ENCODE measurements at regions not wholly inside any gene's neighbourhood (a gene's known extent, or its start where the extent isn't known, plus 50 kb on each side); places are given as distances from the start of the nearest gene placed in this dataset.

DNA sequence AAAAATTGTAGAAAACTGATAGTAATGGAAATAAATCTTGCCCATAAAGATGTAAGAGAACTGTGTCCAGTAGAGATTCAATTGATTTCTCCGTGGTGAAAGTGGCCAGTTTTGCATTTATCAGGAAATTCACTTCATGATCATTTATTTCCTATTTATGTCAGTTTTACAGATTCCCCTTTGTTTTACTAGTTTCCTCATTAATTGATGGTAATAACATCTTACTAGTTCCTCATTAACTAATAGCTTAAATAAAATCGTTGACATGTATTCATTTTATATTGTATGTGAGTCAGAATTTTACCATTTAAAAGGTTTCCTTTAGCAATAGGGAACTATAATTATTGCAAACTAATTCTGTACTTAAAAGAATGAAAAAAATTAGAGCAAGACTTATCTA lies 99.8 kb upstream of the ADGRF1 start:
- Mint-ChIP-seq H3K27ac (no peak overlapping the region), H3K27me3 (no peaks in the 10 kb centered on the region), H3K36me3 (no peaks in the 10 kb centered on the region), H3K9me3 (peaks cover 0 to 2% (median 0%) of the 10 kb centered on the region in 8 donors), H3K4me3 (no peak overlapping the region), H3K4me1 (no peaks in the 10 kb centered on the region)
- no peak for DNase-seq
- CTCF ChIA-PET (ENCODE audit: partially characterized antibody), result no interaction called here
- Histone ChIP-seq H3K4me1 (ENCODE audit: insufficient read depth, low read length) (no peaks in the 10 kb centered on the region), H3K27me3 (ENCODE audit: insufficient read depth, low read length) (no peaks in the 10 kb centered on the region), H3K4me3 (ENCODE audit: low read length in 2 of 2) (no peak overlapping the region), H3K36me3 (ENCODE audit: insufficient read depth, low read length) (no peaks in the 10 kb centered on the region), H3K9me3 (ENCODE audit: control insufficient read depth in 1 of 2, low read length in 2 of 2) (no peaks in the 10 kb centered on the region), H3K27ac (ENCODE audit: low read depth, low read length) (no peak overlapping the region)
- POLR2A ChIA-PET (ENCODE audit: partially characterized antibody), result no interaction called here
- intact Hi-C loops (cut with micrococcal nuclease), result no loop called here

DNA sequence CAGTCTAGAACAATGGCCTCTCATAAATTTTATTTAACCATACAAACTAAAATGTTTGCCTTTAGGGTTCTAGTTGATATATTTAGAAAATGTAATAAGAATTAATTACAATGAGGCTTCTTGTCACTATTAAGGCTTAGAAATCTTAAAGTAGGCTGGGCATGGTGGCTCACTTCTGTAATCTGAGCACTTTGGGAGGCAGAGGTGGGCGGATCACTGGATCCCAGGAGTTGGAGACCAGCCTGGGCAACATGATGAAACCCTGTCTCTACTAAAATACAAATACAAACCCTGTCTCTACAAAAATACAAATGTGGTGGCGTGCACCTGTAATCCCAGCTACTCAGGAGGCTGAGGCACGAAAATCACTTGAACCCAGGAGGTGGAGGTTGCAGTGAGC lies 99.0 kb upstream of the ADGRF1 start:
- Mint-ChIP-seq H3K36me3 (no peaks in the 10 kb centered on the region), H3K4me3 (no peak overlapping the region), H3K4me1 (no peaks in the 10 kb centered on the region), H3K9me3 (peaks cover 0 to 2% (median 0%) of the 10 kb centered on the region in 8 donors), H3K27ac (no peak overlapping the region), H3K27me3 (no peaks in the 10 kb centered on the region)
- POLR2A ChIA-PET (ENCODE audit: partially characterized antibody), result no interaction called here
- Histone ChIP-seq H3K27me3 (ENCODE audit: insufficient read depth, low read length) (no peaks in the 10 kb centered on the region), H3K36me3 (ENCODE audit: insufficient read depth, low read length) (no peaks in the 10 kb centered on the region), H3K9me3 (ENCODE audit: control insufficient read depth in 1 of 2, low read length in 2 of 2) (no peaks in the 10 kb centered on the region), H3K4me1 (ENCODE audit: insufficient read depth, low read length) (no peaks in the 10 kb centered on the region), H3K4me3 (ENCODE audit: low read length in 2 of 2) (no peak overlapping the region), H3K27ac (ENCODE audit: low read depth, low read length) (no peak overlapping the region)
- intact Hi-C loops (cut with micrococcal nuclease), result no loop called here
- CTCF ChIA-PET (ENCODE audit: partially characterized antibody), result no interaction called here
- no peak for DNase-seq

DNA sequence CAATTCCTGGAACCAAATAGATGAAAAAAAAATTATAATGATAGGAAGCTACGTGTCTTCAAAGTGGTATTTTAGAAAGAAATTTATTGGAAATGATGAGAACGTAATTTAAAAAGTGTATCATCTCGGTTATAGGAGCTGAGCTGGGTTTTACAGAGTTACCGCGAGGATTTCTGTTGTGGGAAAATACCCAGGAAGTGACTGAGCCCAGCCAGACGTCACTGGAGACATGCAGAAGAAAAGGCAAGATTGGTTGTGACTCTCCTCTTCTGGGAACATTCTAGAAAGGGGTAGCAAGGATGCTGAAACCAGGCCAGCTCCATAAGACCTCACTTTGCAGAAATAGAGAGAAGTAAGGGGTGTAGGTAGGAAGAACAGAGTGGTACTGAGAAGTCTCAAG lies 95.9 kb upstream of the ADGRF1 start:
- POLR2A ChIA-PET (ENCODE audit: partially characterized antibody), result no interaction called here
- no peaks in the 10 kb centered on the region for H3K4me1 ChIP-seq (ENCODE audit: insufficient read depth, low read length)
- Mint-ChIP-seq H3K27ac (no peak overlapping the region), H3K36me3 (no peaks in the 10 kb centered on the region), H3K4me3 (no peak overlapping the region), H3K4me1 (no peaks in the 10 kb centered on the region), H3K27me3 (peaks cover 0 to 1% of the 10 kb centered on the region in 2 donors), H3K9me3 (no peaks in the 10 kb centered on the region)
- H3K27ac ChIP-seq (ENCODE audit: low read depth, low read length), result no peak overlapping the region
- H3K9me3 ChIP-seq (ENCODE audit: control insufficient read depth in 1 of 2, low read length in 2 of 2), result no peaks in the 10 kb centered on the region
- CTCF ChIA-PET (ENCODE audit: partially characterized antibody), result no interaction called here
- no peak for DNase-seq
- H3K27me3 ChIP-seq (ENCODE audit: insufficient read depth, low read length), result no peaks in the 10 kb centered on the region
- intact Hi-C loops (cut with micrococcal nuclease), result no loop called here
- H3K36me3 ChIP-seq (ENCODE audit: insufficient read depth, low read length), result no peaks in the 10 kb centered on the region
- no peak overlapping the region for H3K4me3 ChIP-seq (ENCODE audit: low read length in 2 of 2)

DNA sequence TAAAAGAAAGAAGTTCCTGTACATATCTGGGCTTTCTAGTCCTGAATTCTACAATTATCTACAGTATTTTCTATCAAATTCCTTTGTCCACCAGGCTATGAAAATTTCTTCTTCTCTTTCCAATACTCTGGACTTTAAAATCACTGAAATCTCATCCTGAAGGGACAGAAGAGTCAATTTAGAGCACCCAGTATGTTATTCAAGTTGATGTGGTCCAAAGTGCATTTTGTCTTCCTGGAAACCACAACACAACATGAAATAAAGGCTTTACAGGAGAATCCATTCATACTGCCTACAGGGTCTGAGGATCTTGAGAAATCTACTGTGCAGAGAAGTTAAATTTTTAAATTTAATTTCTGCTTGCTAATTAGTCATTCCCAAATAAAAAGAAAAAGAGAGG lies 94.9 kb upstream of the ADGRF1 start:
- Mint-ChIP-seq H3K4me3 (no peak overlapping the region), H3K27me3 (peaks cover 0 to 1% of the 10 kb centered on the region in 2 donors), H3K27ac (no peak overlapping the region), H3K36me3 (no peaks in the 10 kb centered on the region), H3K4me1 (no peaks in the 10 kb centered on the region), H3K9me3 (no peaks in the 10 kb centered on the region)
- POLR2A ChIA-PET (ENCODE audit: partially characterized antibody), result no interaction called here
- no peak for DNase-seq
- Histone ChIP-seq H3K27me3 (ENCODE audit: insufficient read depth, low read length) (no peaks in the 10 kb centered on the region), H3K27ac (ENCODE audit: low read depth, low read length) (no peak overlapping the region), H3K36me3 (ENCODE audit: insufficient read depth, low read length) (no peaks in the 10 kb centered on the region), H3K4me3 (ENCODE audit: low read length in 2 of 2) (no peak overlapping the region), H3K4me1 (ENCODE audit: insufficient read depth, low read length) (no peaks in the 10 kb centered on the region), H3K9me3 (ENCODE audit: control insufficient read depth in 1 of 2, low read length in 2 of 2) (no peaks in the 10 kb centered on the region)
- CTCF ChIA-PET (ENCODE audit: partially characterized antibody), result no interaction called here
- intact Hi-C loops (cut with micrococcal nuclease), result no loop called here

DNA sequence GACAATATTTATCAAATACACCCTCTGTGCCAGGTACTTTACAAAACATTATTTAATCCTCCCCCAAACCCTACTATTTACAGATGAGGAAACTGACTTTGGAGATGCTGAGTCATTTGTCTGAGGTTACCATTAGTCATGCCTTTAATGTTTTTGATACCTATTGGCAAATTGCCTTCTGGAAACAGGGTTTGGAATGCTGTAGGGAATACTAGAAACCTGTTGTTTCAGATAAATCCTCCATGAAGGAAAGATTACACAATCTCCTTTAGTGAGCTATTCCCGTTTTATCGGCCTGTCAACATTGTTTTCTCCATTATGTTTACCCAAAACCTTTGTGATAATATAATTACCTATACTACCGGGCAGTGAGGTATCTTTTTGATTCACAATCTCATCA lies 93.6 kb upstream of the ADGRF1 start:
- no peaks in the 10 kb centered on the region for H3K9me3 Mint-ChIP-seq
- no peaks in the 10 kb centered on the region for H3K36me3 Mint-ChIP-seq
- no peaks in the 10 kb centered on the region for H3K27me3 ChIP-seq (ENCODE audit: insufficient read depth, low read length)
- peaks cover 1 to 6% of the 10 kb centered on the region in 2 donors for H3K27me3 Mint-ChIP-seq
- CTCF ChIA-PET (ENCODE audit: partially characterized antibody), result no interaction called here
- H3K27ac Mint-ChIP-seq, result no peak overlapping the region
- POLR2A ChIA-PET (ENCODE audit: partially characterized antibody), result no interaction called here
- no peak overlapping the region for H3K4me3 ChIP-seq (ENCODE audit: low read length in 2 of 2)
- H3K9me3 ChIP-seq (ENCODE audit: control insufficient read depth in 1 of 2, low read length in 2 of 2), result no peaks in the 10 kb centered on the region
- H3K36me3 ChIP-seq (ENCODE audit: insufficient read depth, low read length), result no peaks in the 10 kb centered on the region
- H3K27ac ChIP-seq (ENCODE audit: low read depth, low read length), result no peak overlapping the region
- H3K4me3 Mint-ChIP-seq, result no peak overlapping the region
- no peaks in the 10 kb centered on the region for H3K4me1 ChIP-seq (ENCODE audit: insufficient read depth, low read length)
- DNase-seq, result no peak
- no peaks in the 10 kb centered on the region for H3K4me1 Mint-ChIP-seq
- intact Hi-C loops (cut with micrococcal nuclease), result no loop called here

DNA sequence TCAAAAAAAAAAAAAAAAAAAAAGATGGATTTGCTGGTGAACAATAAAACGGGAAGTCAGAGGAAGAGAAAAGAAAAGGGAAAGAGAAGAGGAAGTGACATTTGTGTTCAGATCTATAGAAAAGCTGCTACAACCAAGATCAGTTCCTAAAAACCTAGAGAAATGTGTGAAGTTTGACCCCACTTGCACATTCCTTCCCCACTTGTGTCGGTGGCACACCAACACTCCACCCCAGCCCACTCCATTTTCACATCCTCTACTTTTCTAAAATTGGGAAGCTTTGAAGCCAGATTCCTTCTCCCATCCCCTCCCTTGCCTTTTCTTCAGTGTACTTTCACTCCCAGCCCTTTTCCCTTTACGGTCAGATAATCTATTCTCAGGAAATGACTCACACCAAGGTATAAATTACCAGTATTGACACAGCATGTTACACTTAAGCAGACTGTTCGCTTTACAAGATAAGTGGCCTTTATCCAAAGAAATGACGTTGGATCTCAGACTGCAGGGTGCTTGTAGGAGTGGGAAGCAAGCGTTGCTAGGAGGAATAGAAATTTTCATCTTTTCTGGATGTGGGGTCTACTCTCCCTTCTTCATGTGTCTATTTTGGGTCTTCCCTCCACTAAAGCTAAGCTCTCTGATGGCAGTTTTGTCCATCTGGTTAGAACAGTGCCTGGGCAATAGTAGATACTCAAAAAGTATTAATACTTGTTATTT lies 92.5 kb upstream of the ADGRF1 start:
- intact Hi-C loops (cut with micrococcal nuclease), result no loop called here
- CTCF ChIA-PET (ENCODE audit: partially characterized antibody), result no interaction called here
- no peak for DNase-seq
- POLR2A ChIA-PET (ENCODE audit: partially characterized antibody), result no interaction called here
- no peaks in the 10 kb centered on the region for H3K9me3 Mint-ChIP-seq
- H3K36me3 Mint-ChIP-seq, result no peaks in the 10 kb centered on the region
- no peak overlapping the region for H3K4me3 Mint-ChIP-seq
- H3K36me3 ChIP-seq (ENCODE audit: insufficient read depth, low read length), result no peaks in the 10 kb centered on the region
- H3K27me3 ChIP-seq (ENCODE audit: insufficient read depth, low read length), result no peaks in the 10 kb centered on the region
- H3K4me3 ChIP-seq (ENCODE audit: low read length in 2 of 2), result no peak overlapping the region
- no peaks in the 10 kb centered on the region for H3K4me1 ChIP-seq (ENCODE audit: insufficient read depth, low read length)
- H3K27me3 Mint-ChIP-seq, result peaks cover 1 to 6% of the 10 kb centered on the region in 2 donors
- H3K9me3 ChIP-seq (ENCODE audit: control insufficient read depth in 1 of 2, low read length in 2 of 2), result no peaks in the 10 kb centered on the region
- H3K27ac Mint-ChIP-seq, result no peak overlapping the region
- no peaks in the 10 kb centered on the region for H3K4me1 Mint-ChIP-seq
- no peak overlapping the region for H3K27ac ChIP-seq (ENCODE audit: low read depth, low read length)

DNA sequence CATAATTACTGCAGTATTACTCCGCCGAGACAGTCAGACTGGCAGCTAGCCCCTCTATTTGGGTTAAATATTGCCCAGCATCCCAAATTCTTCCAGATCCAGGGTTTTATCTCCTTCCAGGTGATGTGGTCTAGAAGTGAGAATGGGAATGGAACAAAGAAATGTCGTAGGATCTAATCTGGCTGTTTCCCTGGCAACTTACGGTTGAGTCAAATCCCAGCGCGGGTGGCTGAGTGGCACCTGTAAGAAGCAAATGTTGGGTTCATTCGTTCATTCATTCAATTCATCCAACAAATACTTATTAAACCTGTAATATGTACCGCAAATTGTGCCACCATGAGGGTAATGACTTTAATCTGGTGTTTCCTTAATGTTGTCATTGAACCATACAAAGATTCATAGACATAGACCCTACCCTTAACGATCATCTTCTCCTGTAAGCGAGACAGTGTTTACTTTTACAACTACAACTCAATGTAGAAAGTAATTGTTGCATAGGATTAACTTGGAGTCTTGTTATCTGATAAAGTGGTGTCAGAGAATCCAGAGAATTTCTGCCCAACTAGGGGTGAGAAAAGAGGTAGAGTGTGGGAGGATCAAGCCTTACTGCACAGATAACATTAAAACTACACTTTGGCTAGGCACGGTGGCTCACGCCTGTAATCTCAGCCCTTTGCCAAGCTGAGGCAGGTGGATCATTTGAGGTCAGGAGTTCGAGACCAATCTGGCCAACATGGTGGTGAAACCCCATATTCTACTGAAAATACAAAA lies 91.3 kb upstream of the ADGRF1 start:
- Mint-ChIP-seq H3K9me3 (no peaks in the 10 kb centered on the region), H3K27me3 (peaks cover 1 to 6% of the 10 kb centered on the region in 2 donors), H3K4me1 (no peaks in the 10 kb centered on the region), H3K36me3 (no peaks in the 10 kb centered on the region), H3K27ac (no peak overlapping the region), H3K4me3 (no peak overlapping the region)
- Histone ChIP-seq H3K4me1 (ENCODE audit: insufficient read depth, low read length) (no peaks in the 10 kb centered on the region), H3K27ac (ENCODE audit: low read depth, low read length) (no peak overlapping the region), H3K36me3 (ENCODE audit: insufficient read depth, low read length) (no peaks in the 10 kb centered on the region), H3K9me3 (ENCODE audit: control insufficient read depth in 1 of 2, low read length in 2 of 2) (no peaks in the 10 kb centered on the region), H3K27me3 (ENCODE audit: insufficient read depth, low read length) (no peaks in the 10 kb centered on the region), H3K4me3 (ENCODE audit: low read length in 2 of 2) (no peak overlapping the region)
- ChIA-PET CTCF (ENCODE audit: partially characterized antibody) (no interaction called here), POLR2A (ENCODE audit: partially characterized antibody) (no interaction called here)
- intact Hi-C loops (cut with micrococcal nuclease), result no loop called here
- no peak for DNase-seq

Data from CD4-positive, alpha-beta memory T cell (primary cell).